K562 (cell line): ENCODE measurements at regions not wholly inside any gene's neighbourhood (a gene's known extent, or its start where the extent isn't known, plus 50 kb on each side); places are given as distances from the start of the nearest gene placed in this dataset.
A peak's percentile ranks its signal among the peaks of the same experiment; 100 is the strongest.

ENCODE experiments used
- ATAC-seq: fragments of 200-7000 bp; cut with Tn5 transposase; 3 replicates; pipeline ENCODE4 v1.9.1; 2020; ENCODE audit warnings: moderate library complexity
- BruUV-seq: library from RNA; stranded (reverse); fragments of 400-500 nt; replicated peaks from 2 replicates; lab custom pipeline; 2021; lab: Mats Ljungman, UMichigan
- CTCF ChIA-PET: fragments of 300-600 bp; formaldehyde crosslinking; extraction: SDS; loops from one replicate; lab custom pipeline; 2021; ENCODE audit warnings: low intra/inter-chr PET ratio; lab: Yijun Ruan, JAX
- POLR2A ChIA-PET: fragments of 300-600, 350-650 bp; sonication (Branson Sonifier 250); formaldehyde crosslinking; extraction: SDS; loops from one replicate; lab custom pipeline; 2021; ENCODE audit warnings: antibody characterized with exemption, inconsistent platforms; lab: Yijun Ruan, JAX
- DNase-seq, 4 experiments: peaks; one replicate each; pipeline versions ENCODE4 v3.0.0 to v3.0.0-alpha.2; 2011 to 2018; ENCODE audit warnings: low spot score in 3 of 4, mixed read lengths in 3 of 4; ENCODE audit errors: extremely low read depth in 1 of 4
- FAIRE-seq: peaks from 2 replicates; lab custom pipeline; 2011; peaks lifted over from hg19 to GRCh38; lab: Jason Lieb, UNC
- H2AFZ ChIP-seq: 2 replicates; pipeline ENCODE4 v1.6.0; 2011; ENCODE audit warnings: low read depth, low read length, control low read depth, inconsistent platforms
- H3K27ac ChIP-seq: fragments of 200-600 bp; 3 replicates; pipeline ENCODE4 v1.8.0; 2011; ENCODE audit warnings: low read depth, mild to moderate bottlenecking, control low read depth, inconsistent platforms, low read length, moderate library complexity, mixed read lengths; ENCODE audit errors: extremely low read depth
- H3K27me3 ChIP-seq, 2 experiments: fragments of 300-600 bp in 1 of 2; 2 replicates in 1 of 2; 3 replicates in 1 of 2; pipeline versions ENCODE4 v1.6.0 to v1.8.0; 2011; ENCODE audit warnings: inconsistent platforms in 2 of 2, low read length in 2 of 2, mild to moderate bottlenecking in 1 of 2, mixed read lengths in 1 of 2, moderate library complexity in 1 of 2; ENCODE audit not compliant: control insufficient read depth in 2 of 2, insufficient read depth in 2 of 2
- H3K36me3 ChIP-seq: fragments of 300-600 bp; 3 replicates; pipeline ENCODE4 v1.8.0; 2011; ENCODE audit warnings: mild to moderate bottlenecking, low read length, inconsistent platforms; ENCODE audit not compliant: control insufficient read depth, insufficient read depth
- H3K4me1 ChIP-seq, 2 experiments: fragments of 200-600 bp in 1 of 2; replicated peaks in 1 of 2; 2 replicates in 1 of 2; 3 replicates in 1 of 2; pipeline versions ENCODE4 v1.5.1 to v1.8.0; 2011; ENCODE audit warnings: inconsistent platforms in 2 of 2, low read length in 2 of 2, mild to moderate bottlenecking in 1 of 2, mixed read lengths in 1 of 2, moderate library complexity in 1 of 2; ENCODE audit not compliant: control insufficient read depth in 2 of 2, insufficient read depth in 2 of 2
- H3K4me2 ChIP-seq: 2 replicates; pipeline ENCODE4 v1.6.1; 2011; ENCODE audit warnings: low read length, control low read depth, inconsistent platforms, mixed read lengths; ENCODE audit not compliant: insufficient read depth
- H3K4me3 ChIP-seq: fragments of 200-600 bp; sonication (generic), shearing (Covaris generic); 2 replicates; pipeline ENCODE4 v1.5.1; 2016; ENCODE audit warnings: control low read depth, inconsistent platforms
- H3K79me2 ChIP-seq: fragments of 200-600 bp; 3 replicates; pipeline ENCODE4 v1.8.0; 2011; ENCODE audit warnings: low read length, inconsistent platforms; ENCODE audit not compliant: control insufficient read depth, insufficient read depth
- H3K9ac ChIP-seq, 2 experiments: 2 replicates each; pipeline versions ENCODE4 v1.6.0 to v1.6.1; 2011; ENCODE audit warnings: low read depth in 2 of 2, low read length in 2 of 2, control low read depth in 1 of 2, inconsistent platforms in 1 of 2, mild to moderate bottlenecking in 1 of 2, mixed read lengths in 1 of 2; ENCODE audit not compliant: insufficient read depth in 1 of 2
- H3K9me1 ChIP-seq: one replicate; pipeline ENCODE4 v1.6.0; 2011; ENCODE audit warnings: inconsistent platforms, mild to moderate bottlenecking, low read length, moderate library complexity; ENCODE audit not compliant: control insufficient read depth, insufficient read depth
- H3K9me3 ChIP-seq: replicated peaks from 2 replicates; pipeline ENCODE4 v1.5.1; 2011; ENCODE audit warnings: low read depth, low read length, inconsistent platforms; ENCODE audit not compliant: control insufficient read depth, insufficient read depth
- H4K20me1 ChIP-seq: replicated peaks from 2 replicates; pipeline ENCODE4 v1.6.1; 2011; ENCODE audit warnings: low read length, inconsistent platforms, mixed read lengths; ENCODE audit not compliant: control insufficient read depth, insufficient read depth
- CBX2 ChIP-seq: fragments of 200-600 bp; sonication (generic); IDR thresholded peaks from one replicate; pipeline ENCODE4 v1.6.1; 2012; ENCODE audit warnings: mild to moderate bottlenecking, low read length, inconsistent platforms; ENCODE audit not compliant: insufficient read depth, poor library complexity, severe bottlenecking
- CEBPG ChIP-seq, 3 experiments: fragments of 200-800 bp in 1 of 3; sonication (Bioruptor generic) in 1 of 3; sonication (generic) in 1 of 3; formaldehyde crosslinking in 1 of 3; IDR thresholded peaks in 2 of 3; conservative IDR thresholded peaks in 1 of 3; 2 replicates each; pipeline versions ENCODE4 v1.6.1 to v1.8.0; 2016 to 2022; ENCODE audit warnings: missing compliant biosample characterization in 2 of 3, missing genetic modification characterization in 2 of 3, mild to moderate bottlenecking in 1 of 3, missing genetic modification reagents in 1 of 3
- GATA2 ChIP-seq: sonication (generic); formaldehyde crosslinking; IDR thresholded peaks from 2 replicates; pipeline ENCODE4 v1.4.0; 2020; ENCODE audit warnings: mild to moderate bottlenecking, missing genetic modification reagents
- HNRNPLL ChIP-seq: fragments of 200-400 bp; formaldehyde crosslinking; IDR thresholded peaks from 2 replicates; pipeline ENCODE4 v1.6.1; 2017; ENCODE audit warnings: low read length, low read depth, mild to moderate bottlenecking; ENCODE audit not compliant: poor library complexity, severe bottlenecking
- IRF1 ChIP-seq: sonication (generic); formaldehyde crosslinking; IDR thresholded peaks from 2 replicates; pipeline ENCODE4 v1.8.0; 2022; ENCODE audit warnings: missing genetic modification reagents, mild to moderate bottlenecking, borderline replicate concordance
- KAT2B ChIP-seq: IDR thresholded peaks from one replicate; pipeline ENCODE4 v1.6.1; 2012; ENCODE audit warnings: low read depth, mild to moderate bottlenecking, control low read depth, inconsistent platforms, low read length, moderate library complexity
- NBN ChIP-seq: fragments of 450-650 bp; IDR thresholded peaks from 2 replicates; pipeline ENCODE4 v1.6.1; 2016; ENCODE audit warnings: low read depth, mild to moderate bottlenecking
- SP2 ChIP-seq: IDR thresholded peaks from 2 replicates; pipeline ENCODE4 v1.6.1; 2011; ENCODE audit warnings: mild to moderate bottlenecking, low read depth, low read length, moderate library complexity; ENCODE audit not compliant: poor library complexity, severe bottlenecking; ENCODE audit errors: extremely low read depth
- STAT6 ChIP-seq: sonication (generic); formaldehyde crosslinking; IDR thresholded peaks from 2 replicates; pipeline ENCODE4 v1.8.1; 2023; ENCODE audit warnings: mild to moderate bottlenecking, missing genetic modification reagents
- U2AF1 ChIP-seq: fragments of 200-400 bp; formaldehyde crosslinking; optimal IDR thresholded peaks from 2 replicates; pipeline ENCODE3; 2017; ENCODE audit warnings: mild to moderate bottlenecking, low read depth, low read length, moderate library complexity
- ZBTB17 ChIP-seq: fragments of 450-650 bp; formaldehyde crosslinking; IDR thresholded peaks from 2 replicates; pipeline ENCODE4 v1.4.0; 2020; ENCODE audit warnings: mild to moderate bottlenecking
- ZFP91 ChIP-seq: sonication (generic); formaldehyde crosslinking; IDR thresholded peaks from 2 replicates; pipeline ENCODE4 v1.8.0; 2022; ENCODE audit warnings: mild to moderate bottlenecking, missing genetic modification reagents
- ZNF165 ChIP-seq: fragments of 250-450 bp; sonication (Bioruptor Pico); IDR thresholded peaks from 2 replicates; pipeline ENCODE4 v1.4.0; 2020; ENCODE audit warnings: borderline replicate concordance
- ZNF696 ChIP-seq: fragments of 250-450 bp; sonication (Bioruptor Pico); conservative IDR thresholded peaks from 2 replicates; pipeline ENCODE4 v1.4.0; 2020; ENCODE audit warnings: mild to moderate bottlenecking, moderate library complexity
- ZNF79 ChIP-seq: fragments of 250-450 bp; sonication (Bioruptor Pico); IDR thresholded peaks from 2 replicates; pipeline ENCODE4 v1.4.0; 2020; ENCODE audit warnings: low read depth, mild to moderate bottlenecking, moderate library complexity
- ZZZ3 ChIP-seq: fragments of 450-650 bp; IDR thresholded peaks from 2 replicates; pipeline ENCODE4 v1.6.1; 2016; ENCODE audit warnings: antibody characterized with exemption, mild to moderate bottlenecking, moderate library complexity
- whole genome bisulfite sequencing: fragments of 100-300 bp; shearing (Covaris generic); methylation state at CpG from one replicate; pipeline ENCODE4 v1.1.6; 2016; ENCODE audit warnings: low coverage, mixed read lengths; ENCODE audit not compliant: insufficient coverage; ENCODE audit errors: missing lambda C conversion rate; 5-methylcytosine and 5-hydroxymethylcytosine counted together
- in situ Hi-C: fragments of 300-500 bp; cut with MboI; formaldehyde crosslinking; loops from 4 replicates; pipeline ENCODE4 v1.15.0; 2018; ENCODE audit warnings: inconsistent platforms, mixed read lengths
- intact Hi-C: fragments of 100-400 bp; cut with micrococcal nuclease; formaldehyde crosslinking; loops from 2 replicates; pipeline ENCODE4 v1.14.2; 2022

DNA sequence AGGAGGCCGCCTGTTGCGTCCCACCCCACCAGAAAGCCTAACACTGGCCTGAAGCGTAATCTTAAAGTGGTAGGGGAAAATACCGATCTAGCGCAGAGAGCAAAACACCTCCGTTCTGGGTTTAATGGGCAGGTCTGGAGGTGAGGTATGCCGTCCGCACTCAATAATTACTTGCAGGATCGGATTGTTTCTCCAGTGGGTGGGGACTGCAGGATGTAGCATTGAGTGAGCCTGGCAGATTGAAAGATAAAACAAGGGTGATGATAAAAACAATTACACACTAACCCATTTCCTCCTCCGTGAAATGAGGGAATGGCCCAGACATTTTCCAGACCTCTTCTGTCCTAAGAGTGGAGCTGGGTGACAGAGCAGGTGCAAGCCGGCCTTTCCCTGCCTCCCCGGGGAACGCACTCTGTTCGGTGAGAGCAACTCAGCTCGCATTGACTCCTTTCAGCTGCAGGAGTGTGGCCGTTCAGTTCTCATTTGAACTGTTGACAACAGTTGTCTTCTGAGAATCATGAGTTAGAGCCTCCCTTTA is 110.2 kb upstream of the DOCK9 start:
- ATAC-seq: peak; percentile 36
- TF ChIP-seq ZNF79 (CRISPR knock-in tag): no peak
- TF ChIP-seq SP2: no peak
- TF ChIP-seq ZNF696 (CRISPR knock-in tag): no peak
- TF ChIP-seq HNRNPLL: no peak
- TF ChIP-seq CBX2: no peak
- no peak for TF ChIP-seq NBN
- TF ChIP-seq ZNF165 (CRISPR knock-in tag): no peak
- TF ChIP-seq KAT2B: no peak
- TF ChIP-seq IRF1: no peak
- no peak for TF ChIP-seq STAT6 (CRISPR knock-in tag)
- TF ChIP-seq U2AF1: no peak
- TF ChIP-seq GATA2 (CRISPR knock-in tag): peak; percentile 67
- TF ChIP-seq CEBPG (CRISPR knock-in tag; IDR thresholded peaks at IDR 0.05): no peak
- TF ChIP-seq CEBPG (tag; conservative IDR thresholded peaks at IDR 0.05 in 1 of 2, IDR thresholded peaks at IDR 0.05 in 1 of 2): no peak
- TF ChIP-seq ZFP91 (CRISPR knock-in tag): peak; percentile 93
- TF ChIP-seq ZBTB17 (CRISPR knock-in tag): no peak
- TF ChIP-seq ZZZ3: no peak

More for the DNA sequence above, 110.2 kb upstream of the DOCK9 start:
- CTCF ChIA-PET: no interaction called here
- Histone ChIP-seq H3K4me3 (peak overlapping the region; percentile 80), H3K9ac (peak overlapping the region; percentile 68 to 93), H3K36me3 (peaks cover 4% of the 10 kb centered on the region; the same call in 1 of the 3 replicates), H2AFZ (peak overlapping the region; percentile 97), H3K9me1 (no peaks in the 10 kb centered on the region), H3K4me2 (peak overlapping the region; percentile 95), H3K9me3 (no peaks in the 10 kb centered on the region), H4K20me1 (0 out of 2 replicates have a peak, but pooled peaks cover 3% of the 10 kb centered on the region), H3K4me1 (peaks cover 20 to 25% of the 10 kb centered on the region in 2 experiments; a peak in 4 of 5 replicates), H3K27me3 (no peaks in the 10 kb centered on the region), H3K27ac (peak overlapping the region; percentile 72; the same call in 2 of the 3 replicates), H3K79me2 (peaks cover 35% of the 10 kb centered on the region)
- WGBS: 4% methylated on average over 15 of the region's 16 CpGs
- POLR2A ChIA-PET: interaction anchor here (0.6 to 1.1 kb wide), 4 partner anchors 13 to 113 kb away, joined by 3 read pairs; partner anchors contain the start of gene UBAC2
- FAIRE-seq (peak; percentile 11), DNase-seq (peak in 1 of 4 experiments; percentile 34)
- in situ Hi-C loops (no loop called here), intact Hi-C loops (loop anchor here (5.0 to 10.0 kb wide), 2 partner anchors 36 to 93 kb away; no protein-coding TSS in a partner anchor)
- TSS peak; percentile 87 for BruUV-seq
